GM19452 (cell line): ENCODE measurements at regions not wholly inside any gene's neighbourhood (a gene's known extent, or its start where the extent isn't known, plus 50 kb on each side); places are given as distances from the start of the nearest gene placed in this dataset.

Experiments used
- ATAC-seq: cut with Tn5 transposase; IDR thresholded peaks from one replicate; pipeline ENCODE4 v1.9.1; 2021; ENCODE audit not compliant: unreplicated experiment

GRCh38 chr1:37237948-37238347, 203.6 kb upstream of the GRIK3 start:
- ATAC-seq, result no peak

- ATAC-seq, result no peak
Observed at GRCh38 chr1:37238364-37239224, 204.3 kb upstream of the GRIK3 start.

GRCh38 chr1:37239225-37239740, 205.0 kb upstream of the GRIK3 start:
- ATAC-seq, result no peak

GRCh38 chr1:37240897-37241296, 206.6 kb upstream of the GRIK3 start:
- ATAC-seq, result no peak

GRCh38 chr1:37242501-37242900, 208.2 kb upstream of the GRIK3 start:
- no peak for ATAC-seq

- no peak for ATAC-seq
Observed at GRCh38 chr1:37243368-37244082, 209.2 kb upstream of the GRIK3 start.

- no peak for ATAC-seq
Observed at GRCh38 chr1:37244083-37244480, 209.8 kb upstream of the GRIK3 start.

- no peak for ATAC-seq
Observed at GRCh38 chr1:37244815-37245214, 210.5 kb upstream of the GRIK3 start.

GRCh38 chr1:37246631-37247030, 212.3 kb upstream of the GRIK3 start:
- ATAC-seq, result no peak

GRCh38 chr1:37250371-37250770, 216.1 kb upstream of the GRIK3 start:
- no peak for ATAC-seq

- ATAC-seq, result no peak
Observed at GRCh38 chr1:37255136-37255795, 219.1 kb upstream of the ZC3H12A start.

- ATAC-seq, result no peak
Observed at GRCh38 chr1:37255868-37256267, 218.5 kb upstream of the ZC3H12A start.

- no peak for ATAC-seq
Observed at GRCh38 chr1:37257646-37258045, 216.7 kb upstream of the ZC3H12A start.

GRCh38 chr1:37258068-37258467, 216.3 kb upstream of the ZC3H12A start:
- no peak for ATAC-seq

GRCh38 chr1:37259019-37259418, 215.4 kb upstream of the ZC3H12A start:
- ATAC-seq, result no peak

- no peak for ATAC-seq
Observed at GRCh38 chr1:37261129-37261528, 213.3 kb upstream of the ZC3H12A start.

GRCh38 chr1:37262439-37263170, 211.8 kb upstream of the ZC3H12A start:
- no peak for ATAC-seq

GRCh38 chr1:37265156-37265555, 209.2 kb upstream of the ZC3H12A start:
- ATAC-seq, result no peak

GRCh38 chr1:37265786-37266667, 208.4 kb upstream of the ZC3H12A start:
- ATAC-seq, result no peak
